ENCODE measurements at regions not wholly inside any gene's neighbourhood (a gene's known extent, or its start where the extent isn't known, plus 50 kb on each side); places are given as distances from the start of the nearest gene placed in this dataset.

DNA sequence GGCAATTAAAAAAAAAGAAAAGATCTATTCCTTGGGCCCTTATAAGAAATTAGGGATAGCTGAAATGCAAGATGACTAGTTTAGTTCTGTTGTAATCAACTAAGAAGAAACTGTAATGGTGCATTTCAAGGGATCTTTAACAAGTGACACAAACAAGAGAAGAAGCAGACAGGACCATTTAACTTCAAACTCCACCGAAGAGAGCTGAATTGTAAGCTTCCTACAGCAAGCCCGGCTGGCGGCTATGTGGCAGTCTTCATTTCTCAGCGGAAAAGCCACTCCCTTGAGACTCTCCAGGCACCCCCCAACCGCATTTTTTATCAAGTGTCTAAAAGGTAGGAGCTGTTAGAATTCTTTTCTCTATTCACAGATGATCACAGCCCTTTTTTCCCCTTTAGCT is 305.2 kb upstream of the ZNF507 start:
- no peaks in the 10 kb centered on the region for H3K36me3 Mint-ChIP-seq (ENCODE audit: low read depth, unreplicated experiment)
- Histone ChIP-seq H3K4me2 (ENCODE audit: low read length) (no peak overlapping the region), H2AFZ (ENCODE audit: low read depth, low read length) (no peak overlapping the region), H3K27ac (ENCODE audit: low read depth, low read length) (no peak overlapping the region), H3K36me3 (ENCODE audit: insufficient read depth, low read length) (no peaks in the 10 kb centered on the region), H4K20me1 (ENCODE audit: insufficient read depth, low read length) (no peaks in the 10 kb centered on the region), H3K9ac (ENCODE audit: low read length) (no peak overlapping the region), H3K79me2 (ENCODE audit: insufficient read depth, low read length) (no peaks in the 10 kb centered on the region), H3K4me3 (ENCODE audit: insufficient read depth, low read depth, low read length) (no peak overlapping the region), H3K4me1 (ENCODE audit: insufficient read depth, low read length) (no peaks in the 10 kb centered on the region), H3K27me3 (ENCODE audit: insufficient read depth, low read length) (peaks cover 6% of the 10 kb centered on the region), H3K9me3 (ENCODE audit: insufficient read depth, low read depth, low read length) (no peaks in the 10 kb centered on the region)
- no peaks in the 10 kb centered on the region for H3K9me3 Mint-ChIP-seq (ENCODE audit: unreplicated experiment)
- no peaks in the 10 kb centered on the region for H3K4me1 Mint-ChIP-seq (ENCODE audit: low read depth, unreplicated experiment)
- TF ChIP-seq, protein P1, sequence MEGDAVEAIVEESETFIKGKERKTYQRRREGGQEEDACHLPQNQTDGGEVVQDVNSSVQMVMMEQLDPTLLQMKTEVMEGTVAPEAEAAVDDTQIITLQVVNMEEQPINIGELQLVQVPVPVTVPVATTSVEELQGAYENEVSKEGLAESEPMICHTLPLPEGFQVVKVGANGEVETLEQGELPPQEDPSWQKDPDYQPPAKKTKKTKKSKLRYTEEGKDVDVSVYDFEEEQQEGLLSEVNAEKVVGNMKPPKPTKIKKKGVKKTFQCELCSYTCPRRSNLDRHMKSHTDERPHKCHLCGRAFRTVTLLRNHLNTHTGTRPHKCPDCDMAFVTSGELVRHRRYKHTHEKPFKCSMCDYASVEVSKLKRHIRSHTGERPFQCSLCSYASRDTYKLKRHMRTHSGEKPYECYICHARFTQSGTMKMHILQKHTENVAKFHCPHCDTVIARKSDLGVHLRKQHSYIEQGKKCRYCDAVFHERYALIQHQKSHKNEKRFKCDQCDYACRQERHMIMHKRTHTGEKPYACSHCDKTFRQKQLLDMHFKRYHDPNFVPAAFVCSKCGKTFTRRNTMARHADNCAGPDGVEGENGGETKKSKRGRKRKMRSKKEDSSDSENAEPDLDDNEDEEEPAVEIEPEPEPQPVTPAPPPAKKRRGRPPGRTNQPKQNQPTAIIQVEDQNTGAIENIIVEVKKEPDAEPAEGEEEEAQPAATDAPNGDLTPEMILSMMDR (IDR thresholded peaks at IDR 0.05; ENCODE audit: insufficient read depth, low read depth, low read length) = no peak
- no peak for TF ChIP-seq EZH2 (IDR thresholded peaks at IDR 0.05; ENCODE audit: insufficient read depth, low read length)
- H3K27ac Mint-ChIP-seq (ENCODE audit: unreplicated experiment) = no peak overlapping the region
- H3K27me3 Mint-ChIP-seq (ENCODE audit: low read depth, unreplicated experiment) = peaks cover 52% of the 10 kb centered on the region
- no peak overlapping the region for H3K4me3 Mint-ChIP-seq (ENCODE audit: unreplicated experiment)
- DNase-seq (ENCODE audit: low read depth) (no peak), FAIRE-seq (no peak)

DNA sequence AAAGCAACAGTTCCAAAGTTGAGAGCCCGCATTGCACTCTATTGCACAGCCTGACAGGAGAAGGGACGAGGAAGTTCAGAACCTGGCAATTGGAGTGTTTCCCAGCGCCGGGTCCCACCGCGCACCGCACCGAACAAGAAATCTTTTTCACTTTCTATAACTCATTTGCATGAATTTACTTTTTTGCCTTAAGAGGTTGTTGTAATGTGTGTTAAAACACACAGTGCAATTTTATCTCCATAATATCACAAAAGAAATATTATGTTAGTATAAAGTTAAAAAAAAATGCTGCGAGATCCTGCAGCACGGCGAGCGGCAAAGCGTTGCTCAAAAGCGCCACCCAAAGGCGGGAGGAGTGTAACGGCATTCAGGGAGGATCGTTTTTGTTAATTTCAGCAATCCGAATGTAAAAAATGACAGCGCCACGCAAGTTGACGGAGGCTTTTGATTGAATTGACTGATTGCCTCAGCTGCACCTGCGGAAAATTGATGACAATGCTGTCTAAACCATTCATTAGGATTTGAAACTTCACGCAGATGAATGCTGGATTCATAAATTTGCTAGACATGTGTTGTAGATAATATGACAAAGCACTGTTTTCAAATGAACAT is 303.6 kb upstream of the ZNF507 start:
- Mint-ChIP-seq H3K9me3 (ENCODE audit: unreplicated experiment) (no peaks in the 10 kb centered on the region), H3K4me1 (ENCODE audit: low read depth, unreplicated experiment) (no peaks in the 10 kb centered on the region), H3K36me3 (ENCODE audit: low read depth, unreplicated experiment) (no peaks in the 10 kb centered on the region), H3K27ac (ENCODE audit: unreplicated experiment) (no peak overlapping the region), H3K27me3 (ENCODE audit: low read depth, unreplicated experiment) (peaks cover 56% of the 10 kb centered on the region), H3K4me3 (ENCODE audit: unreplicated experiment) (peak overlapping the region; percentile 74)
- H2AFZ ChIP-seq (ENCODE audit: low read depth, low read length) = no peak overlapping the region
- no peak overlapping the region for H3K9ac ChIP-seq (ENCODE audit: low read length)
- H3K36me3 ChIP-seq (ENCODE audit: insufficient read depth, low read length) = no peaks in the 10 kb centered on the region
- H3K9me3 ChIP-seq (ENCODE audit: insufficient read depth, low read depth, low read length) = no peaks in the 10 kb centered on the region
- H3K27me3 ChIP-seq (ENCODE audit: insufficient read depth, low read length) = peaks cover 6% of the 10 kb centered on the region
- TF ChIP-seq, protein P1 (IDR thresholded peaks at IDR 0.05; ENCODE audit: insufficient read depth, low read depth, low read length) = peak; percentile 76
- no peak for TF ChIP-seq EZH2 (IDR thresholded peaks at IDR 0.05; ENCODE audit: insufficient read depth, low read length)
- H4K20me1 ChIP-seq (ENCODE audit: insufficient read depth, low read length) = no peaks in the 10 kb centered on the region
- H3K4me3 ChIP-seq (ENCODE audit: insufficient read depth, low read depth, low read length) = peak overlapping the region; percentile 41
- no peak overlapping the region for H3K27ac ChIP-seq (ENCODE audit: low read depth, low read length)
- FAIRE-seq = no peak
- DNase-seq (ENCODE audit: low read depth) = no peak
- H3K4me1 ChIP-seq (ENCODE audit: insufficient read depth, low read length) = no peaks in the 10 kb centered on the region
- H3K79me2 ChIP-seq (ENCODE audit: insufficient read depth, low read length) = no peaks in the 10 kb centered on the region
- H3K4me2 ChIP-seq (ENCODE audit: low read length) = peak overlapping the region; percentile 58

DNA sequence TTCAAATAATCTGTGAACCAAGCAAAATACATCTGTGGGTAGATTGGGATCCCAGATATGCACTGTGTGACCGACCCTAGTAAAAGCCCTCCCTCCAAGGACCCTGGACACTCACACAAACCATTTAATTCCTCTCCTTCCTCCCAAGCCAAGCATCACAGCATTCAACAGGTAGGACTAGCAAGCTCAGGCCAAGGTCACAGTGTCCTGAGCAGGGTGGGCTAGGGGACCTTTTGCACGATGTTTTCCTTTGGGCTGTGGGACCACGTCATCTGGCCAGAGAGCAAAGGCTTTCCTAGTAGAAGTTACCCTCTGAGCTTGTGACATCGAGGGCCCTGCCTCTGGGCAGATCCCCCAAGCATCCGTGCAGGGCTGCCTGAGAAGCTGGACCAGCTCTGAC is 297.6 kb upstream of the ZNF507 start:
- Mint-ChIP-seq H3K27ac (ENCODE audit: unreplicated experiment) (no peak overlapping the region), H3K27me3 (ENCODE audit: low read depth, unreplicated experiment) (peaks cover 49% of the 10 kb centered on the region), H3K9me3 (ENCODE audit: unreplicated experiment) (no peaks in the 10 kb centered on the region), H3K4me3 (ENCODE audit: unreplicated experiment) (no peak overlapping the region), H3K36me3 (ENCODE audit: low read depth, unreplicated experiment) (no peaks in the 10 kb centered on the region), H3K4me1 (ENCODE audit: low read depth, unreplicated experiment) (no peaks in the 10 kb centered on the region)
- Histone ChIP-seq H3K4me3 (ENCODE audit: insufficient read depth, low read depth, low read length) (no peak overlapping the region), H3K9ac (ENCODE audit: low read length) (no peak overlapping the region), H3K36me3 (ENCODE audit: insufficient read depth, low read length) (no peaks in the 10 kb centered on the region), H4K20me1 (ENCODE audit: insufficient read depth, low read length) (no peaks in the 10 kb centered on the region), H3K27me3 (ENCODE audit: insufficient read depth, low read length) (peaks cover 3% of the 10 kb centered on the region), H3K9me3 (ENCODE audit: insufficient read depth, low read depth, low read length) (no peaks in the 10 kb centered on the region), H3K79me2 (ENCODE audit: insufficient read depth, low read length) (no peaks in the 10 kb centered on the region), H3K4me1 (ENCODE audit: insufficient read depth, low read length) (no peaks in the 10 kb centered on the region), H2AFZ (ENCODE audit: low read depth, low read length) (no peak overlapping the region), H3K4me2 (ENCODE audit: low read length) (no peak overlapping the region), H3K27ac (ENCODE audit: low read depth, low read length) (no peak overlapping the region)
- no peak for FAIRE-seq
- TF ChIP-seq EZH2 (IDR thresholded peaks at IDR 0.05; ENCODE audit: insufficient read depth, low read length) = no peak
- TF ChIP-seq, protein P1 (IDR thresholded peaks at IDR 0.05; ENCODE audit: insufficient read depth, low read depth, low read length) = no peak
- no peak for DNase-seq (ENCODE audit: low read depth)

All from astrocyte (in vitro differentiated cells and primary cell).